MM.1S (cell line): ENCODE measurements at regions not wholly inside any gene's neighbourhood (a gene's known extent, or its start where the extent isn't known, plus 50 kb on each side); places are given as distances from the start of the nearest gene placed in this dataset.

Experiments used
- CTCF ChIP-seq: fragments of 300-600 bp; sonication (generic); IDR thresholded peaks from 2 replicates; pipeline ENCODE4 v1.5.1; 2016; ENCODE audit warnings: antibody characterized with exemption, low read length, mixed read lengths
- EZH2 ChIP-seq: fragments of 300-600 bp; sonication (generic); optimal IDR thresholded peaks from 2 replicates; pipeline ENCODE3; 2017; ENCODE audit warnings: low read depth, mild to moderate bottlenecking, antibody characterized with exemption, low read length, mixed read lengths

GRCh38 chr5:72703876-72704275 lies 112.6 kb upstream of the TNPO1 start:
- TF ChIP-seq CTCF (no peak), EZH2 (no peak)
